Ecto neural progenitor cell (in vitro differentiated cells): ENCODE measurements at regions not wholly inside any gene's neighbourhood (a gene's known extent, or its start where the extent isn't known, plus 50 kb on each side); places are given as distances from the start of the nearest gene placed in this dataset.

Experiments used
- DNase-seq: peaks from one replicate; pipeline ENCODE4 v3.0.0-alpha.2; 2018; ENCODE audit warnings: low spot score

DNA sequence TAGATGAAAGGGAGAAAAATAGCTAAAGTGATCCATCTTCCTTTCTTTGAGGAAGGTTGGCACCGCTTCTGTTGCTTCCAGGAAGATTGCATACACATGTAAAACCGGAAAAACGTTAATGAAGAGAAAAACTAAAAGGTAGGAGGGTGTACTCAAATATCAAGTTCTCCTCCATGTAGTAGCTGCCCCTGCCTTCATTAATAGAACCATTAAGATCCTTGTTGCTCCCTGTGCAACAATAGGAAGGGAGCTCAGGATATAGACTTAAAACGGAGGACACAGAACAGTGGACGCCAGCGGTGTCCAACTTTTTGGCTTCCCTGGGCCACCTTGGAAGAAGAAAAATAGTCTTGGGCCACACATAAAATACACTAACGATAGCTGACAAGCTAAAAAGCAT is 118.9 kb downstream of the TMEM174 start:
- DNase-seq, result no peak

DNA sequence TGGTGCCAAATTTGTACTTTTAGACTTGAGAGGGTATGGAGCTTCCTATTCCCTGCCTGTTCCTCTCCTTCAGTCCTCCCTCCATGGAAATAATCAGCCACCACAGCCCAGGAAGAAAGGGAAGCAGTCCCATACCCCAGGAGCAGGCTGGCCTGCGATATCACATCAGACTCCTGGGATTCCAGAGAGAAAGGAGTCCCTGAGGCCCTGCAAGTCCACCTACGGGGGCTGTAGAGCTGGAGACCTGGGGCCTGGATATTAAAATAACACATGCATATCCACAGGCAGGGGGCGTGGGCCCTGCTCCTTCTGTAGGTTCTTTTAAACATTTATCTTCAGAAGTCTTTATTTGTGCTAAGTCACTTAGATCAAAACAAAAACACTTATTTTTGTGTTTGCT is 117.2 kb downstream of the TMEM174 start:
- no peak for DNase-seq

DNA sequence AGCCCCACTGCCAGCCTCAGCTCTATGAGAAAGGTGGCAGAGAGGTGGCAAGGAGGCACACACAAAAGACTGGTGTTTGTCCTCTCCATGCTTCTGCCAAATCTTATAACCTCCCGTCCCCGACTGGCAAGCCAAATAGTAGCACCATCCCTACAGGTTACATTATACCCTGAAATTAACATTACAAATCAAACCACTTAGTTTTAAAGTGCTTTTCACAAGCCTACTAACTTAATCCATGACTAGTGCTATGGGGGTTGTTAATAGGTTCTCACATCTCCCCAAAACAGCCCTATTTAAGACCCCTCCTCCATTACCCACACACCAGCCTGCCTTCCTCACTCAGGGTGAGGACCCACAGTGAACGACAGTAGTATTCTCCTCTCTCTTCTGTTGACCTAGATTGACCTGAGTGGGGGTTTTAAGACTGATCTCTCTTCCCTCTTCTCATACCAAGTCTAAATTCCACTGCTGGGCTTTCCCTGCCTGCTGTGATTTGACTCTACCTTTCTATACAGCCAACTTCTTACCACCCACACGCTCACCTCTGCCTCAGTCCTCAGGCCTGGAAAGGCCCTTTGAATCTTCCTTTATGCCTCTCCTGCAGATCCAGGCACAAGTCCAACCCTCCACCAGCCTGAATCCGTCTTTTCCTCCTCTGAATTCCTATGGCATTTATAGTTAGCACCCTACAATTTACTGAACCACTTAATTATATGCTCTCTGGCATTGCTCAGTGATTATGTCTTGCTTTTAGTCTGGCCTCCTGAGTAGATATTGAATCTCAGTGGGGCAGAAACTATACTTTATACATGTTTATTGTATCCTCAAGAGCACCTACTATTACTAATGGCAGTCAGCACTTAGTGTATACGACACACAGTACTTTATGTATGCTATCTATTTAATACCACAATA is 116.1 kb downstream of the TMEM174 start:
- no peak for DNase-seq

DNA sequence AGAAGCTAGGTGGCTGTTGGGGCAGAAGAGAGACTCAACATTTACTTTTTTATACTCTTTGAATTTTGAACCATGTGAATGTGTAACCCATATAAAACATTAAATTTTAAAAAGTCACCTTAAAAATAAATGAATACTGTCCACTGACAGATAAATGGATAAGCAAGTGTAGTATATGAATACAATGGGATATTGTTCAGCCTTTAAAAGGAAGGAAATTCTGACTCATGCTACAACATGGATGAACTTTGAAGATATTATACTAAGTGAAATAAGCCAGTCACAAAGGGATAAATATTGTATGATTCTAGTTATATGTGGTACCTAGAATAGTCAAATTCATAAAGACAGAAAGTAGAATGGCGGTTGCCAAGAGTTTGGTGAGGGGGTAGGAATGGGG is 113.9 kb downstream of the TMEM174 start:
- DNase-seq, result no peak

DNA sequence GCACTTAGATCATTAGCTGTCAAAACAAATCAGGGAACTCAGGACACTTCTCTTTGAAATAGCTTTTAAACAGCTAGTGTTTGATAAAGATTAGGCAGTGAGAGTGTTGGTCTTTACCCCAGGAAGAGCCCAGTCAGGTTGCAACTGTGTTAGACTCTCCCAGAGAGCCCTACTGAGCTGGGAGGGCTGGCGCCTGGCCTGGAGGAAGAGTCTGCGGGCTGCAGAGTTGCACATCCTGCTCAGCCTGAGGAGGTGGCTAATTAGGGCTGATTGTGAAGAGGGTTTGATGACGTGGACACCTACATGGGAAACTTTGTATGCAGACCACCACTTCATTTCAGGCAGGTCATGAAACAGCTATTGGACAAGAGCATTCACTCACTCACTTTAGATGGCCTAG is 112.0 kb downstream of the TMEM174 start:
- DNase-seq, result no peak

DNA sequence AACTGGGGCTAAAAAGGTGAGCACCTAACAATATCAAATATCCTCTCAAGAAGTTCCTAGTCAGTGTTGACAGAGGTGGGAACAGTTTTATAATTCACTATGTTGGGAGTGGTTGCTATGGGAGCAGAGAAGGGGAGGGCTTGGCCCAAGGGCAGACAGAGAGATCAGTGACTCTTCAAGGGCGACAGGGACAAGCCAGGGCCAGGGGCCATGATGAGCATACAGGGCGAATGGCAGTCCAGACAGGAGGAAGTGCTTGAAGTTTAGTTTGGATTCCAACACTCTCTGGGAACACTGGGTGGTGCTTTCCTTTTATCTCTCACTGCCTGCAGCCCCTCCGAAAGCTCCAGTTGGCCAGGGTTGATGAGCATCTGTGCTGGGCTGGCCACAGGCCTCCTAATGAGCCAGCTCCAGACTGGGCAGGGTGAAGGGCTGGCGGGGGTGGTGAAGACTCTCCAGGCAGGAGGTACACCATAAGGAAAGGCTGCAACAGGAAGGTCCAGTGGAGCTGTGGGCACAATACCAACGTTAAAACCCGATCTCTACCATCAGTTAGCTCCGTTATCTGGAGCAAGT is 111.3 kb downstream of the TMEM174 start:
- DNase-seq, result no peak

DNA sequence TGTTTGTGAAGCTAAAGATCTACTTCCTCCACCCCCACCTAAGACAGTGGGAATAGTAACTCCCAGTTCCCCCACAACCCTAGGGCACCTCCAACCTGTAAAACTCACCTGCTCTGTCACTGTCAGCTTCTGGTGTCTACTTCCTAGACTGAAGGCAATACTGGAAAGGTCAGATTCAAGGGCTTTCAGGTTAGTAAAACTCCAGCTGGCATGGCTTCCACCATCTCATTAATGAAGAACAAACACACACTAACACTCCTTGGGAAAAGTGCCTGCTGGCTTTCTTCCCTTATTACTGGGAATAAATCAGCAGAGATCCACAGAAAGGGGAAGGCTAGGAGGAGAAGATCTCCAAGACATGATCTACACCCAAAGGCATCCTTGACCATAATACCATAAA is 109.9 kb downstream of the TMEM174 start:
- no peak for DNase-seq

DNA sequence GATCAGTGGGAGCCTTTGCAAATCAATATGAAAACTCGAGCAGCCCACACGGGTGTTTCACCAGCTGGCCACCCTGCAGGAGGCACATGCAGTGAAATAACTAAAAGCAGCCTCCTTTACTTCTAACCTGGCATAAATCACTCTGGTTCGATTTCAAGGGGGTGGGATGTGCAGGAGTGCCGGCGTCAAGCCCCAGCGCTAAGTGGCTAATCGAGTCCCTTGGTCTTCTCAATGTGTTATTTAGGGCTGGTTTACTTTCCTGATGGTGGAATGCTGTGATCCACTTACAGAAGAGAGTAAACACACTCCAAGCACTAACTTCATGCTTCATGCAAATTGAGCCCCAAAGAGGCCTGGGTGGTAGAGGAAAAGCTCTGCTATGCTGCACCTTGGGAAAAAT is 109.4 kb downstream of the TMEM174 start:
- DNase-seq, result no peak

DNA sequence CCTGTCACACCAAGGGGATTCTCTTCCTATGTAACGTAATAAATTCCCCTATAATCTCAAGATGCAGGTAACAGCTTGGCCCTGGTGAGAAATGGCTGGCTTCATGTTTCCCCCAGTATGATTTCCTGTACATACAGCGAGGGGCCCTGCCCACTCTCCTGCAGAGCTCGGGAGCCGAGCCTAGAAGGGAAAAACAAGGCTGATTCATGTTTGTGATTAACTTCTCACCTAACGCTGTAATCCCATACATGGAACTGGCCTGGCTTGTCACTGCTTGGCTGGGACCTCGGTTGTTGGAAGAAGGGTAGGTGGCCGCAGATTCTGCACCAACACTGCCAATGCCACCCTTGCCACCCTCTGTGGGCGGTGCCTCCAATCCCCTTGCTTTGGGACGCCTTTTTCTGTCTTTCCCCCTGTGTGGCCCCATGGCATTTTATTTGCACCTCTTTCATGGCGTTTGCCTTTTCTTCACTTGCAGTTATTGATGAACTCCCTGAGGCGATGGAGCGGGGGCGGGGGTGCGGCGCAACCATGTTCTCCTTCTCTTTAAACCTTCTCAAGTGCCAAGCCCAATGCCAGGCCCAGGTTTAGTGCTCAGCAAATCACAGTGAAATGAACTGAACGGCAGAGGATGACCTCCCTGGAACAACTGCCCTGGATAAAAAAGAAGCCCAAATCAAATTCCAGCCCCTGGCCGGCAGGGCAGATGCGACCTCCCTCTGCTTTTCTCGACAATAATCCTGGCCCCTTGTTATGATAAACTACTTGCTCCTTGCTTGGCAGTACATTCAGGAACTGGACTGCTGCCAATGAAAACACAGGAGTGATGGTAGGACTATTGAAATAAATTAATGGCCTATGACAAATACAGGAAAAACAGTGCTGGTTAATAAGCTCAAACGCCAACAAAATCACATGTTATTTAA is 108.1 kb downstream of the TMEM174 start:
- no peak for DNase-seq

DNA sequence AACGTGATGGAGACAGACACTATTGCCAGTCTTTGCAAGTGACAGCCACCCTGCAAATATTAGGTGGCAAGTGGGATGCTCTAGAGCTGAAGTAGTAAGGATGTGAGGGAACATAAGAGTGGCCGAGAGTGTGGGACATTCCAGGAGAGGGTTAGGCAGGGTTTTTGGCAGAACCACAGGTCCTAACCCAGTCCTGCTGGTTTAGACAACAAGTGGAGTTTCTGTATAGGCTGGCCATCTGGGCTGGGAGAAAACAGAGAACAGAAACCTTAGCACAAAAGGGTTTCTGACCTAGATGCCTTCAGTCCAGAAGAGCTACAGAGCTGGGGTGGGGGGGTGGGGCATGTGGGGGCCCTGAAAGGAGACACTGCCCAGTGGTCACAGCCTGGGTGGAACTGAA is 107.4 kb downstream of the TMEM174 start:
- DNase-seq, result no peak

DNA sequence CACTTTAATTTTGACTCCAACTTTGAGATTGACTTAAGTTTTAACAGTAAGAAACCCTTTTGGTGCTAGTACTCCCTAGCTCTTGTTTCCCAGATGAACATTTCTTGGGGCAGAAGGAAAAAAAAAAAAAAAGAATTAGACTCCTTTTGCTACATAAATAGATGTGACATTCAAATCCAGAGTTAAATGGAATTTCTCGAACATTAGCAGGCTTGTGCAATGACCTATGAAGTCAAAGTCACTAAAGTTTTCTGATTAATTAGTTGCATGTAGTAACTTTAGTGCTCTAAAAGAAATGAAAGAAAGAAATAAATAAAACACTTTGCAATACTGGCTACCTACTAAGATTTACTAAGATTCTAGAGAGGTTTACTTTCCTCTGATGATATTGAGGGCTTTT is 106.8 kb downstream of the TMEM174 start:
- DNase-seq, result no peak

DNA sequence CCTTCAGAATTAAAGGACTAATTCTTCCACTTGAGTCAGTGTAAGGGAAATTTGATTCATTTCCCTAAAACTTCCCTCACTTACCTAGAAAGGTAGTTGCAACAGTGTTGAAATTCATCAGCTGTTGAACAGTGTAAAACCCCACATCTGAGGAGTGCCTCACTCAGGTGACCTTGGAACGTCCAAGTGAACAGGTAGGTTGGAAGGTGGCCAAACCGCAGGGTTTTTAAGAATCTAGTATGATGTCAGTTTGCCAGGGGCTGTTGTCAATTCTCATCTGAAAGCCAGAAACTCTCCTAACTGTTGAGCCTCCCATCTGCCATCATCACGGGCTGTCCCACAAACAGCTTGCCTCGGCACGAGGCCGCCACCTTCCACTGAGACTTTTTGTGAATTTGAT is 105.7 kb downstream of the TMEM174 start:
- no peak for DNase-seq

DNA sequence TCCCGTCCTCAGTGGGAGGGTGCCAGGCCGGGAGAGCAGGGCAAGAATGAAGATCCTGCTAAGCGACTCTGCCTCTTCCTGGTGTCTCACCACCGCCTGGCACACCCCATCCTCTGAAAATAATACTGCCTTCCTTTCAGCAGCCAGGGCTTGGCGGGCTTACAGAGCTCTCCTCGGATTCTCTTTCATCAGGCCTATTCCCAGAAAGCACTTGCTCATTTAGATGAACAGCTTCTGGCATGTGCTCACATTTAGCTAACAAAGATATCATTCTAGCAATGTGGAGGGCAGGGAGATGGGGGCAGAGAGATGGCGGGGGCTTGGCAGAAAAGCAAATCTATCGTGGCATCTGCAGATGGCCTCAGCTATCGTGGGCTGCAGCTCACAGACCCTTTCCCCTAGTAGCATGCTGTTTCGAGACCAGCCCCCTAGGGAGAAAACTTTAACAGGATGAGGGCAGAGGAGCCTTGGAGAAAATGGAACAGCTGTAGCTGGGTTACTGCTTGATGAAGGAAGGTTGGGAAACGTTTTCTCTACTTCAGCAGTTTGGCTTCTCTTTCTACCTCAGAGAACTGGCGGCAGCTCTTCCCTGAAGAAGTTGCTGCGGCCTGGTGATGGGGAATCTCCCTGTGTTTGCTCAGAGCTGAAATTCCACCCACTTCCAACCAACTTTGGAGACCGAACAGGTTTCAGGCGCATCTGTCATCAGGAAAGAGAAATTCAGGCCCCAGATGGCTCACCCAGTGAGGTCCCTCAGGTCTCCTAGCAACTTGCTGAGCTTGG is 102.1 kb downstream of the TMEM174 start:
- DNase-seq, result no peak

DNA sequence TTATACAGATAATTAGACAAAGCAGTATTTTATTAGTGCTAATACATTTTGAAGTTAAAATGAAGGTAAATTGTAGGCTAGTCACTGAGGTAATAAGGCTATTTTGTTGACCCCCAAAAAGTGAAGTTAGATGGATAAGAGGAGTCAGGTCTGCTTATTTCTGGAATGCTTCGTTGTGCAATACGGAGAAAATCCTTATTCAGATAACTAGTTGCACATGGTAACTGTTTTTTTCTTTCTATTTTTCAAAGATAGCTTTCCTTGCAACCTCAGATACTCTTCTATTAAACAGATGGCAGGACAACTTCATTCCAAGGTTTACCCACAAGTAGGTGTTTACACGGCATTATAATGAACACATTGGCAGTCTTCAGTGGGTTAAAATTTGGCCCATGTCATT is 101.1 kb downstream of the TMEM174 start:
- DNase-seq, result no peak

DNA sequence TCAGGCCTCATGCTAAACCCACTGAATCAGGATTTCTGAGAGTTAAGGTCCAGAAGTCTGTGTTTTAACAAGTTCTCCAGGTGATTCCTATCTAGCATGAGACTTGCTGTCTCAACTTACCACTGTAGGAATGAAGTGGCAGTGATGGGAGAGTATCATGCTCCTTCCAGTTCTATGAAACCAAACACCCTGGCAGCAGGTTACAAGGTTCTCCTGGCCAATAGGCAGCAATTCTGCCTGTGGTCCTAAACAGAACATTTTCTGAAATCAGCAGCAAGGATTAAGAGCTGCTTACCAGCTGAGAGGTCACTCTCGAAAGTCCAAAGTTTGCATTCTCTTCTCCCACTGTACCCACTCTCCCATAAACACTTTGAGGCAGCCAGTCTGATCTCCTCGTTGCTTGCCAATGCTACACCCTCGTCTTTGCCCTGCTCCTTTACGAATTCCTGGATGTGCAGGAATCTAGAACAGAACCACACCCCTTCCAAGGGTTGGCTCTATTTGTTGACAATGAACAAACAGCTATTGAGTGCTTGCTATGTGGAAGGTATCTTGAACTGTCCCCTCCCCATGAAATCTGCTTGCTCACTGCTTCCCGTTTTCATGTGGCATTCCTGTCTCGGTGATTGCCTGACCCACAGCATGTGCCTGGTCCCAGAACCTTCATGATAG is 100.5 kb downstream of the TMEM174 start:
- no peak for DNase-seq

DNA sequence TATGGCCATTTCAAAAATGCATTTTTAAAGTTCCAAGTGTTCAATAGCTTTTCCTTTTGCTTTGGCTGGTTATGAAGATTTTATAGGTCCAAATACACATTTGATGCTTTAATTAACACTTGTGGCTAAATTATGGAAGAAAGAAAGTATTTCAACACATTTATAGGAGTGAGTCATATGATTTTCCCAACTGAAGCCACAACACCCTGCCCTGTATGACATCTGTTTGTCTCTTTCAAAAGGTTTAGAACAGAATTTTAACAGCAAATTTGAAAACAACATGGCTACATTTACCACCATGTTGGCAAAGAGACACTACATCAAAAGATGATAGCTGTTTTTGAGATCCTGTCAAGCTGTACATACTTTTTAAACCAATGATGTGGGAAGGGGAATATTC is 99.4 kb downstream of the TMEM174 start:
- DNase-seq, result no peak

DNA sequence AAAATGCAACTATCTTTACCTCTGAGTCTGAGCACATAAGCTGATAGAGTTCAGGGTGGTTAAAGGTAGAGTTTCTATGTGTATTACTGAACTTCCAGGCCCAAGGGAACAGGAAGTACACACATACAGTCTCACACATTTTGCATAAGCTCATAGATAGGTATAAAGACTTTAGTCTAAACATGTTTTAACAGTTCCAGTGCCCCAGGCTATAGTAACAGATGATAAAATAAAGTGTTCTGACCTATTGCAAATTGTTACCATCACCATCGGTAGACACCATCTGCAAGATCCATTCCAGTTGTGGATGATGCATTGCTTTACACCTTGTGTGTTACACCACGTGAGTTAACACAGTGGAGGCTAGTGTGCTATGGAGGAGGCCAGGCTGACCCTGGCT is 95.8 kb downstream of the TMEM174 start:
- no peak for DNase-seq

DNA sequence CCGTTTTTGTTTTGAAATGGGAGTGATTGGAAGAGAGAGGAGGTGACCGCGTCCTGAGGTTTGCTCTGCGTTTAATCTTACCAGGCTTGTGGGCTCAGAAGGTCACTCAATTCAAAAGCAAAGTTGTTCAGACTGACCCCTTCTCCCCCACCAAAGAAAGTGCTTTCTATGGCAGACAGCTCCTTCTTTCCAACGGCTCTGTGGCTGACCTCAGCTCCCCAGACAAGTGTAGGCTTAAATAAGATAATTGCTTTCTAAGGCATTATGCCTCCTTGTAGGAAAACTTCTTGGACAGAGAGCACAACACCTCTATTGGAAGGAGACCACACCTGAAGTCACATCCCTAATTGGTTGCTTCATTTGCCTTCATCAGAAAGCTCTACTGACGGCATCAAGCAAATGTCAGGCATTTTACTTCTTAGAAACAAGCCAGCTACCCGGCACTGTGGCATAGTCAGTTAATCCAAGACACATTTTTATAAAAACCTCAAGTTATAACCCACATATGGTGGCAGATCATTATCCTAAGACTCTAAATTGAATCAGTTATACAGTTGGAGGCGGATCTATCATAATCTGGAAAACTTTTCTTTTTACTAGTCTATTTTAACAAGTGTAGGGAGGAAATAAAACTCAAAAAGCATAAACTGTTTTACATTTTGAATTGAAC is 94.9 kb downstream of the TMEM174 start:
- no peak for DNase-seq

DNA sequence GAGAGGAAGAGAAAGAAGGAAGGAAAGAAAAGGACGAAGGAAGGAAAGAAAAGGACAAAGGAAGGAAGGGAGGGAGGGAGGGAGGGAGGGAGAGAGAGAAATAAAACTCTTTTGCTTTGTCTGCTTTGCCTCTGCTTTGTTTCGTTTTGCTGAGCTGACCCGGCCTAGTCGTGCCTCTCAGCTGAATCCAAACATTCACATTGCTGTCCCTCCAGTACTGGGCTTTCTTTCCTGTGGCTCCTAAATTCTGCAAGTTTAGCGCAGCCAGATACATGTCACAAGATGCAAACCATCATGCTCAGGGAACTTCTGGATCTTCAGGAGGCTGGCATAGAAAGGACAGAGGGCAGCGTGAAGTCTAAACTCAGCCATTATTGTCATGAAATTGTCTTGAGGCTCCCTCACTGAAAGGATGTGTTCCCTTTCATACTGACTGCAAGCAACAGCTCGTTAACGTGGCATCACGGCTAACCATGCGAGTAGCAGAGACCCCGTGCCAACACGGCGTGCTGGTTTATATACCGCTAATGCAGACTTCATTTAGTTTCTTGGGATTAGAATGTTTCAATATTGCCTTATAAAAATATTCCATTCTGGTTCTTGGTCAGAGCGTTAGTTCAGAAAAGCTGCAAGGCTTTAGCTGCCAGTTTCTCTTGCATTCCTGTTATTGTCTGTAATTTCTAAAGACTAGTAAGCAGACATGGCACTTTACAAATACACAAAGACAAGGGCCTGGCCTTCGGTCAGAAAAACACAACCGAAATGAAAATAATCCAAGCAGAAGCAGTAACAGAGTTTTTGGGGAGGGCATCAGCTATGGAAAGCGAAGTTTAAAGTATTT is 94.2 kb downstream of the TMEM174 start:
- DNase-seq, result peak; percentile 44
